ENCODE measurements at regions not wholly inside any gene's neighbourhood (a gene's known extent, or its start where the extent isn't known, plus 50 kb on each side); places are given as distances from the start of the nearest gene placed in this dataset.

DNA sequence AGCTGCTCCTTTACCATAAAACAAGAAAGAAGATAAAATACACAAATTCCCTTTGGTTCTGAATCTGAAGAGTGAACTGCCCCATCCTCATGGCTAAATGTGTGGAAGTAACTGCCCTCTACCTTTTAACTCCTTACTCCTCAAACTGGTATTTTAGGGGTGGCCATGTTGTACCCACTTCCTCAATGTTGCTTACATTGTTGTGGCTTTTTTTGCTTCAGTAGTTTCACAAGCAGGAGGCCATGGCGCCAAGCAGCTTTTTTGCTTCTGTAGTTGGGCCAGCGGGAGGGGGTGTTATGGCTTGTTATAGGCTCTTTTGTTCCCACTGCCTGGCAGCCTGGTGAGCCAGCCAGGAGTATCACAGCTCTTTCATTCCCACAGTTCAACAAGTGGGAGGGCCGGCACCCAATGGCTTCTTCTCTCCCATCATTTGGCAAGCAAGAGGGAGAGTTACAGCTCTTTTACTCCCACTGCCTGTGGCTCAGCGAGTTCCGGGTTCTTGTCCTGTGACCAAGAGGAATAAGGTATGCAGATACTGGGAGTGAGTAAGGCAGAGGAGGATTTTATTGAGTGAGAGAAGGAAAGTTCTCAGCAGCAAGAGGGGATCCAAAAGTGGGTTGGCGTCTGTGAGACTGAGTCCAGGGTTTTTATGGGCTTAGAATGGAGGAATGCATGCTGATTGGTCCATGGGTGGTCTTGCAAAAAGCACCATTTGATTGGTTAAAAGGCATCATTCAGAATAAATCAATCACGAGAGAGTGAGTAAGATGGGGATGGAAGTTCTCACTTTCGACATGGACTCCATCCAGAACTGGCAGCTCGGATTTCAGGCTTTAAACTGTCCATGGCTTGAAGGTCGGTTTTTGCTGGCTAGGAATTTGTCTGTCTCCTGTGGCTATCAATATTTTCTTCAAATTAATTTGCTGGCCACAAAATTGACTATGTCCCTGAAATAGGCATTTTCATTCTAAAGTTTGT, 429.6 kb downstream of the HLX start:
- no peak for TF ChIP-seq ZNF24 (IDR thresholded peaks at IDR 0.05)
- TF ChIP-seq, protein P1, sequence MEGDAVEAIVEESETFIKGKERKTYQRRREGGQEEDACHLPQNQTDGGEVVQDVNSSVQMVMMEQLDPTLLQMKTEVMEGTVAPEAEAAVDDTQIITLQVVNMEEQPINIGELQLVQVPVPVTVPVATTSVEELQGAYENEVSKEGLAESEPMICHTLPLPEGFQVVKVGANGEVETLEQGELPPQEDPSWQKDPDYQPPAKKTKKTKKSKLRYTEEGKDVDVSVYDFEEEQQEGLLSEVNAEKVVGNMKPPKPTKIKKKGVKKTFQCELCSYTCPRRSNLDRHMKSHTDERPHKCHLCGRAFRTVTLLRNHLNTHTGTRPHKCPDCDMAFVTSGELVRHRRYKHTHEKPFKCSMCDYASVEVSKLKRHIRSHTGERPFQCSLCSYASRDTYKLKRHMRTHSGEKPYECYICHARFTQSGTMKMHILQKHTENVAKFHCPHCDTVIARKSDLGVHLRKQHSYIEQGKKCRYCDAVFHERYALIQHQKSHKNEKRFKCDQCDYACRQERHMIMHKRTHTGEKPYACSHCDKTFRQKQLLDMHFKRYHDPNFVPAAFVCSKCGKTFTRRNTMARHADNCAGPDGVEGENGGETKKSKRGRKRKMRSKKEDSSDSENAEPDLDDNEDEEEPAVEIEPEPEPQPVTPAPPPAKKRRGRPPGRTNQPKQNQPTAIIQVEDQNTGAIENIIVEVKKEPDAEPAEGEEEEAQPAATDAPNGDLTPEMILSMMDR (IDR thresholded peaks at IDR 0.05 in 2 of 3, conservative IDR thresholded peaks at IDR 0.05 in 1 of 3; ENCODE audit: control insufficient read depth in 2 of 3, extremely low read depth in 1 of 3, insufficient read depth in 1 of 3, low read depth in 3 of 3, low read length in 3 of 3): no peak
- no peak for TF ChIP-seq MYC (IDR thresholded peaks at IDR 0.05; ENCODE audit: insufficient read depth, insufficient read length, insufficient replicate concordance, low read length, severe bottlenecking)
- TF ChIP-seq HCFC1 (IDR thresholded peaks at IDR 0.05; ENCODE audit: low read length): no peak
- no peak for TF ChIP-seq SRF (IDR thresholded peaks at IDR 0.05; ENCODE audit: low read depth in 2 of 2, low read length in 2 of 2)
- TF ChIP-seq CEBPZ (IDR thresholded peaks at IDR 0.05; ENCODE audit: low read depth, low read length): no peak
- TF ChIP-seq ZBTB11 (CRISPR knock-in tag; IDR thresholded peaks at IDR 0.05): no peak
- TF ChIP-seq RFX5 (IDR thresholded peaks at IDR 0.05; ENCODE audit: low read depth, low read length): no peak
- TF ChIP-seq SUZ12 (IDR thresholded peaks at IDR 0.05; ENCODE audit: unreplicated experiment): no peak
- TF ChIP-seq ETV6 (conservative IDR thresholded peaks at IDR 0.05 in 1 of 2, IDR thresholded peaks at IDR 0.05 in 1 of 2; ENCODE audit: borderline replicate concordance in 1 of 2, low read depth in 1 of 2): no peak
- TF ChIP-seq EP300 (IDR thresholded peaks at IDR 0.05; ENCODE audit: borderline replicate concordance in 1 of 2, control insufficient read depth in 1 of 2, low read depth in 2 of 2, low read length in 2 of 2): no peak
